ENCODE measurements at regions not wholly inside any gene's neighbourhood (a gene's known extent, or its start where the extent isn't known, plus 50 kb on each side); places are given as distances from the start of the nearest gene placed in this dataset.

GRCh38 chr9:79924836-79925235 lies 353.1 kb downstream of the TLE4 start:
- Mint-ChIP-seq H3K36me3 (no peaks in the 10 kb centered on the region), H3K9me3 (no peaks in the 10 kb centered on the region), H3K27me3 (ENCODE audit: insufficient read depth, low read depth) (peaks cover 2% of the 10 kb centered on the region), H3K4me3 (no peak overlapping the region), H3K27ac (no peak overlapping the region), H3K4me1 (peaks cover 9% of the 10 kb centered on the region)
- no peak overlapping the region for H2AFZ ChIP-seq (replicated peaks)
- no peak for DNase-seq (ENCODE audit: low spot score)
- H3K4me3 ChIP-seq: no peak overlapping the region
- peaks cover 6% of the 10 kb centered on the region for H3K4me1 ChIP-seq
- no peaks in the 10 kb centered on the region for H3K79me2 ChIP-seq (ENCODE audit: low read depth)
- no peaks in the 10 kb centered on the region for H3K9me3 ChIP-seq (ENCODE audit: low read depth)
- no peak overlapping the region for H3K27ac ChIP-seq
- no peaks in the 10 kb centered on the region for H3K36me3 ChIP-seq
- TF ChIP-seq EZH2 (IDR thresholded peaks at IDR 0.05) (no peak), EZH2phosphoT487 (IDR thresholded peaks at IDR 0.05) (no peak), CTCF (IDR thresholded peaks at IDR 0.05) (no peak)
- H3K4me2 ChIP-seq: no peak overlapping the region
- no peak overlapping the region for H3K9ac ChIP-seq
- H3F3A ChIP-seq (ENCODE audit: low read depth): no peaks in the 10 kb centered on the region
- no peaks in the 10 kb centered on the region for H3K27me3 ChIP-seq
- no peaks in the 10 kb centered on the region for H4K20me1 ChIP-seq (ENCODE audit: low read depth)

- H3K36me3 Mint-ChIP-seq: no peaks in the 10 kb centered on the region
- H3K79me2 ChIP-seq (ENCODE audit: low read depth): no peaks in the 10 kb centered on the region
- H3K9ac ChIP-seq: no peak overlapping the region
- no peak overlapping the region for H3K4me3 Mint-ChIP-seq
- no peaks in the 10 kb centered on the region for H3K36me3 ChIP-seq
- no peak overlapping the region for H3K27ac Mint-ChIP-seq
- H3K4me1 ChIP-seq: no peaks in the 10 kb centered on the region
- H4K20me1 ChIP-seq (ENCODE audit: low read depth): no peaks in the 10 kb centered on the region
- no peak overlapping the region for H3K27ac ChIP-seq
- no peaks in the 10 kb centered on the region for H3K4me1 Mint-ChIP-seq
- DNase-seq (ENCODE audit: low spot score): no peak
- no peak overlapping the region for H2AFZ ChIP-seq (replicated peaks)
- TF ChIP-seq CTCF (IDR thresholded peaks at IDR 0.05) (no peak), EZH2phosphoT487 (IDR thresholded peaks at IDR 0.05) (no peak), EZH2 (IDR thresholded peaks at IDR 0.05) (no peak)
- H3F3A ChIP-seq (ENCODE audit: low read depth): no peaks in the 10 kb centered on the region
- H3K9me3 ChIP-seq (ENCODE audit: low read depth): no peaks in the 10 kb centered on the region
- H3K27me3 Mint-ChIP-seq (ENCODE audit: insufficient read depth, low read depth): no peaks in the 10 kb centered on the region
- H3K27me3 ChIP-seq: no peaks in the 10 kb centered on the region
- H3K4me3 ChIP-seq: no peak overlapping the region
- peaks cover 3% of the 10 kb centered on the region for H3K9me3 Mint-ChIP-seq
- H3K4me2 ChIP-seq: no peak overlapping the region
These were observed 345.7 kb downstream of the TLE4 start for GRCh38 chr9:79917421-79917820.

- no peaks in the 10 kb centered on the region for H3K4me1 ChIP-seq
- no peak for DNase-seq (ENCODE audit: low spot score)
- no peaks in the 10 kb centered on the region for H3K27me3 ChIP-seq
- no peaks in the 10 kb centered on the region for H3K9me3 ChIP-seq (ENCODE audit: low read depth)
- no peaks in the 10 kb centered on the region for H3F3A ChIP-seq (ENCODE audit: low read depth)
- H3K27me3 Mint-ChIP-seq (ENCODE audit: insufficient read depth, low read depth): no peaks in the 10 kb centered on the region
- no peak overlapping the region for H3K9ac ChIP-seq
- H4K20me1 ChIP-seq (ENCODE audit: low read depth): no peaks in the 10 kb centered on the region
- no peak overlapping the region for H2AFZ ChIP-seq (replicated peaks)
- no peak overlapping the region for H3K4me2 ChIP-seq
- no peak overlapping the region for H3K27ac ChIP-seq
- no peaks in the 10 kb centered on the region for H3K4me1 Mint-ChIP-seq
- no peaks in the 10 kb centered on the region for H3K36me3 Mint-ChIP-seq
- H3K4me3 Mint-ChIP-seq: no peak overlapping the region
- H3K36me3 ChIP-seq: no peaks in the 10 kb centered on the region
- TF ChIP-seq CTCF (IDR thresholded peaks at IDR 0.05) (no peak), EZH2phosphoT487 (IDR thresholded peaks at IDR 0.05) (no peak), EZH2 (IDR thresholded peaks at IDR 0.05) (no peak)
- no peak overlapping the region for H3K4me3 ChIP-seq
- H3K79me2 ChIP-seq (ENCODE audit: low read depth): no peaks in the 10 kb centered on the region
- H3K27ac Mint-ChIP-seq: peak overlapping the region; percentile 6
- peaks cover 8% of the 10 kb centered on the region for H3K9me3 Mint-ChIP-seq
These were observed 342.1 kb downstream of the TLE4 start for GRCh38 chr9:79913867-79914266.

Measured in neural progenitor cell (in vitro differentiated cells).